Osteocyte (in vitro differentiated cells): ENCODE measurements at regions not wholly inside any gene's neighbourhood (a gene's known extent, or its start where the extent isn't known, plus 50 kb on each side); places are given as distances from the start of the nearest gene placed in this dataset.

Source experiments
- DNase-seq: peaks from one replicate; pipeline ENCODE4 v3.0.0; 2021; ENCODE audit warnings: mixed read lengths; ENCODE audit not compliant: unreplicated experiment; ENCODE audit errors: extremely low spot score
- H3K27ac Mint-ChIP-seq: one replicate; pipeline ENCODE4 v1.8.0; 2021; ENCODE audit warnings: mild to moderate bottlenecking, mixed read lengths; ENCODE audit not compliant: unreplicated experiment
- H3K27me3 Mint-ChIP-seq: one replicate; pipeline ENCODE4 v1.8.0; 2021; ENCODE audit warnings: mixed read lengths; ENCODE audit not compliant: unreplicated experiment
- H3K36me3 Mint-ChIP-seq: one replicate; pipeline ENCODE4 v1.8.0; 2021; ENCODE audit warnings: mixed read lengths; ENCODE audit not compliant: unreplicated experiment
- H3K4me1 Mint-ChIP-seq: one replicate; pipeline ENCODE4 v1.8.0; 2021; ENCODE audit warnings: mixed read lengths; ENCODE audit not compliant: unreplicated experiment
- H3K4me3 Mint-ChIP-seq: one replicate; pipeline ENCODE4 v1.8.0; 2021; ENCODE audit warnings: mild to moderate bottlenecking, moderate library complexity, mixed read lengths; ENCODE audit not compliant: unreplicated experiment
- H3K9me3 Mint-ChIP-seq: one replicate; pipeline ENCODE4 v1.8.0; 2021; ENCODE audit warnings: mixed read lengths; ENCODE audit not compliant: unreplicated experiment
- CTCF ChIP-seq: fragments of 200-600 bp; sonication (generic); IDR thresholded peaks from 2 replicates; pipeline ENCODE4 v1.5.0; 2021; ENCODE audit warnings: antibody characterized with exemption, mild to moderate bottlenecking, moderate library complexity

DNA sequence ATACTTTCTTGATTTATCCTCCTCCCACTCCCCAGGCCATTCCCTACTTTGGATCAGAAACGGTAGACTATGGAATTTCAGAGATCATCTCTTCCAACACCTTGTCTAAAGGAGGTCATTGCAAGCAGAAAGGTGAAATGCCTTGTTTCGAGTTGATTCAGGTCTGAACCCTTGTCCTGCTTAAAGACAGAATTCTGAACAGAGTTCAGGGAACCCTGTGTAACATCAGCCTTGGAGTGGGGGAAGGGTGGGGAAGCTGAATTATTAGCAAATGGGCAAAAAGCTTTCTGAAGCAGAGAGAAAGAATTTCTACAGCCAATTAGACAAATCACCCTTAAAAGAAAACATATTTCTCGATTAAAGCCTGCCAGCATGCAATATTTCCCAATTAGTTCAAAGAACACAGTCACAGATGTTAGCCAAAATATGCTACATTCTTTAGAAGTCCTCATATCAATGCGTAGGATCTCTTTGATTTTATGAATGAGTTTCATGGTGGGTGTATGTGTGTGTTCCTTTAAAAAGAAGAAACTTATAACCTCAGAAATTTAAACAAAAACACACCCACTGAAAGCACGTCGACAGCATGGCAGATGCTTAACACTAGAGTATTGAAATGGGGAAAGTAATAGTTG, 353.1 kb downstream of the RND3 start:
- H3K36me3 Mint-ChIP-seq = no peaks in the 10 kb centered on the region
- no peak overlapping the region for H3K4me3 Mint-ChIP-seq
- no peak for TF ChIP-seq CTCF
- H3K4me1 Mint-ChIP-seq = peaks cover 46% of the 10 kb centered on the region
- H3K9me3 Mint-ChIP-seq = no peaks in the 10 kb centered on the region
- no peaks in the 10 kb centered on the region for H3K27me3 Mint-ChIP-seq
- H3K27ac Mint-ChIP-seq = no peak overlapping the region
- no peak for DNase-seq

GRCh38 chr2:150133623-150134022, 353.8 kb downstream of the RND3 start:
- TF ChIP-seq CTCF = no peak
- H3K9me3 Mint-ChIP-seq = peaks cover under 1% of the 10 kb centered on the region
- H3K4me1 Mint-ChIP-seq = peaks cover 40% of the 10 kb centered on the region
- no peaks in the 10 kb centered on the region for H3K36me3 Mint-ChIP-seq
- DNase-seq = no peak
- H3K27me3 Mint-ChIP-seq = no peaks in the 10 kb centered on the region
- H3K27ac Mint-ChIP-seq = no peak overlapping the region
- no peak overlapping the region for H3K4me3 Mint-ChIP-seq

- no peaks in the 10 kb centered on the region for H3K36me3 Mint-ChIP-seq
- no peak for TF ChIP-seq CTCF
- H3K9me3 Mint-ChIP-seq = peaks cover 6% of the 10 kb centered on the region
- H3K27ac Mint-ChIP-seq = no peak overlapping the region
- H3K4me3 Mint-ChIP-seq = no peak overlapping the region
- H3K4me1 Mint-ChIP-seq = peaks cover 30% of the 10 kb centered on the region
- H3K27me3 Mint-ChIP-seq = no peaks in the 10 kb centered on the region
- no peak for DNase-seq
Measured at GRCh38 chr2:150129921-150130575, 357.4 kb downstream of the RND3 start.

- H3K27ac Mint-ChIP-seq = no peak overlapping the region
- H3K4me1 Mint-ChIP-seq = peaks cover 32% of the 10 kb centered on the region
- no peaks in the 10 kb centered on the region for H3K27me3 Mint-ChIP-seq
- no peak for TF ChIP-seq CTCF
- no peak for DNase-seq
- peaks cover 6% of the 10 kb centered on the region for H3K9me3 Mint-ChIP-seq
- no peak overlapping the region for H3K4me3 Mint-ChIP-seq
- H3K36me3 Mint-ChIP-seq = no peaks in the 10 kb centered on the region
Measured at GRCh38 chr2:150127995-150128394, 359.5 kb downstream of the RND3 start.

- Mint-ChIP-seq H3K27me3 (no peaks in the 10 kb centered on the region), H3K9me3 (peaks cover 6% of the 10 kb centered on the region), H3K36me3 (no peaks in the 10 kb centered on the region), H3K4me1 (peaks cover 37% of the 10 kb centered on the region), H3K27ac (no peak overlapping the region), H3K4me3 (no peak overlapping the region)
- TF ChIP-seq CTCF = no peak
- DNase-seq = no peak
Measured at GRCh38 chr2:150127346-150127990, 360.0 kb downstream of the RND3 start.
